Endothelial cell (in vitro differentiated cells): ENCODE measurements at regions not wholly inside any gene's neighbourhood (a gene's known extent, or its start where the extent isn't known, plus 50 kb on each side); places are given as distances from the start of the nearest gene placed in this dataset.

Source experiments
- DNase-seq: peaks from one replicate; pipeline ENCODE4 v3.0.0; 2021; ENCODE audit warnings: low spot score
- H3K27ac Mint-ChIP-seq: one replicate; pipeline ENCODE4 v1.8.0; 2021; ENCODE audit warnings: mixed read lengths, inconsistent platforms; ENCODE audit not compliant: unreplicated experiment
- H3K27me3 Mint-ChIP-seq: one replicate; pipeline ENCODE4 v1.8.0; 2021; ENCODE audit warnings: mild to moderate bottlenecking, moderate library complexity, mixed read lengths, inconsistent platforms; ENCODE audit not compliant: unreplicated experiment
- H3K36me3 Mint-ChIP-seq: one replicate; pipeline ENCODE4 v1.8.0; 2021; ENCODE audit warnings: mild to moderate bottlenecking, low read depth, mixed read lengths, inconsistent platforms; ENCODE audit not compliant: unreplicated experiment
- H3K4me1 Mint-ChIP-seq: one replicate; pipeline ENCODE4 v1.8.0; 2021; ENCODE audit warnings: mild to moderate bottlenecking, mixed read lengths, inconsistent platforms; ENCODE audit not compliant: unreplicated experiment
- H3K4me3 Mint-ChIP-seq: one replicate; pipeline ENCODE4 v1.8.0; 2021; ENCODE audit warnings: mild to moderate bottlenecking, mixed read lengths, inconsistent platforms; ENCODE audit not compliant: unreplicated experiment
- H3K9me3 Mint-ChIP-seq: one replicate; pipeline ENCODE4 v1.8.0; 2021; ENCODE audit warnings: mixed read lengths, inconsistent platforms; ENCODE audit not compliant: unreplicated experiment
- CTCF ChIP-seq: fragments of 200-600 bp; sonication (generic); IDR thresholded peaks from one replicate; pipeline ENCODE4 v1.5.0; 2021; ENCODE audit warnings: antibody characterized with exemption; ENCODE audit not compliant: unreplicated experiment

GRCh38 chr16:54431041-54431996 lies 144.7 kb upstream of the IRX3 start:
- no peak overlapping the region for H3K4me3 Mint-ChIP-seq
- H3K9me3 Mint-ChIP-seq = no peaks in the 10 kb centered on the region
- no peaks in the 10 kb centered on the region for H3K4me1 Mint-ChIP-seq
- peaks cover 3% of the 10 kb centered on the region for H3K27me3 Mint-ChIP-seq
- DNase-seq = no peak
- TF ChIP-seq CTCF = no peak
- H3K27ac Mint-ChIP-seq = no peak overlapping the region
- H3K36me3 Mint-ChIP-seq = no peaks in the 10 kb centered on the region

- no peak for TF ChIP-seq CTCF
- Mint-ChIP-seq H3K4me1 (no peaks in the 10 kb centered on the region), H3K27ac (no peak overlapping the region), H3K27me3 (no peaks in the 10 kb centered on the region), H3K36me3 (no peaks in the 10 kb centered on the region), H3K4me3 (no peak overlapping the region), H3K9me3 (no peaks in the 10 kb centered on the region)
- no peak for DNase-seq
Observed at GRCh38 chr16:54430491-54431030, 144.0 kb upstream of the IRX3 start.

GRCh38 chr16:54429029-54429428 lies 142.4 kb upstream of the IRX3 start:
- Mint-ChIP-seq H3K4me1 (no peaks in the 10 kb centered on the region), H3K27ac (no peak overlapping the region), H3K27me3 (no peaks in the 10 kb centered on the region), H3K9me3 (no peaks in the 10 kb centered on the region), H3K36me3 (no peaks in the 10 kb centered on the region), H3K4me3 (no peak overlapping the region)
- no peak for TF ChIP-seq CTCF
- no peak for DNase-seq

GRCh38 chr16:54426553-54426849 lies 139.9 kb upstream of the IRX3 start:
- no peaks in the 10 kb centered on the region for H3K36me3 Mint-ChIP-seq
- no peak overlapping the region for H3K27ac Mint-ChIP-seq
- DNase-seq = no peak
- H3K4me3 Mint-ChIP-seq = no peak overlapping the region
- H3K4me1 Mint-ChIP-seq = no peaks in the 10 kb centered on the region
- TF ChIP-seq CTCF = no peak
- no peaks in the 10 kb centered on the region for H3K9me3 Mint-ChIP-seq
- H3K27me3 Mint-ChIP-seq = no peaks in the 10 kb centered on the region
